ENCODE measurements at regions not wholly inside any gene's neighbourhood (a gene's known extent, or its start where the extent isn't known, plus 50 kb on each side); places are given as distances from the start of the nearest gene placed in this dataset.

DNA sequence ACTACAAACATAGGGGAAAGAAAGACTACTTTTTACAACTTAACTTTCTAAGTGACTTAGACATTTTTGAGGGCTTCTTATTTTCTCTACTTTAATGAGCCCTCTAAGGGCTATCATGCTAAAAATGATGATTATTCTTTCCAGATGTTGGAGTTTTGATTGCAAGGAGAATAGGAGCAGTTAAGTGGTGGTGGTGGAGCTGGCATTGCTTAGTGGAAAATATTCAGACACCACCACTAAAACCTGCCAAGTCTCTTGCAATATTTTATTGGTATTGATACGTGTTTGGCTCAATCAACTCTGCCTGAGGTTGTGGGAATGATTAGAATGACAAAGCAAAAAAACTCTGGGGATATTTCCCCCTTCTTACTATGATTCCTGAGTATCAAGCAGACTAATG, 82.6 kb upstream of the PTGFR start:
- H3K9me3 ChIP-seq, result no peaks in the 10 kb centered on the region
- no peak overlapping the region for H3K4me3 ChIP-seq
- no peaks in the 10 kb centered on the region for H3K36me3 ChIP-seq
- no peak overlapping the region for H3K27ac ChIP-seq
- no peaks in the 10 kb centered on the region for H3K27me3 ChIP-seq
- no peaks in the 10 kb centered on the region for H3K4me1 ChIP-seq
- TF ChIP-seq, protein P1, sequence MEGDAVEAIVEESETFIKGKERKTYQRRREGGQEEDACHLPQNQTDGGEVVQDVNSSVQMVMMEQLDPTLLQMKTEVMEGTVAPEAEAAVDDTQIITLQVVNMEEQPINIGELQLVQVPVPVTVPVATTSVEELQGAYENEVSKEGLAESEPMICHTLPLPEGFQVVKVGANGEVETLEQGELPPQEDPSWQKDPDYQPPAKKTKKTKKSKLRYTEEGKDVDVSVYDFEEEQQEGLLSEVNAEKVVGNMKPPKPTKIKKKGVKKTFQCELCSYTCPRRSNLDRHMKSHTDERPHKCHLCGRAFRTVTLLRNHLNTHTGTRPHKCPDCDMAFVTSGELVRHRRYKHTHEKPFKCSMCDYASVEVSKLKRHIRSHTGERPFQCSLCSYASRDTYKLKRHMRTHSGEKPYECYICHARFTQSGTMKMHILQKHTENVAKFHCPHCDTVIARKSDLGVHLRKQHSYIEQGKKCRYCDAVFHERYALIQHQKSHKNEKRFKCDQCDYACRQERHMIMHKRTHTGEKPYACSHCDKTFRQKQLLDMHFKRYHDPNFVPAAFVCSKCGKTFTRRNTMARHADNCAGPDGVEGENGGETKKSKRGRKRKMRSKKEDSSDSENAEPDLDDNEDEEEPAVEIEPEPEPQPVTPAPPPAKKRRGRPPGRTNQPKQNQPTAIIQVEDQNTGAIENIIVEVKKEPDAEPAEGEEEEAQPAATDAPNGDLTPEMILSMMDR (IDR thresholded peaks at IDR 0.05), result no peak
- intact Hi-C loops (cut with DNase I), result no loop called here
- no peak overlapping the region for H3K9ac ChIP-seq (ENCODE audit: low read depth in 2 of 2, low read length in 2 of 2)
- no peak for DNase-seq

- no peaks in the 10 kb centered on the region for H3K36me3 ChIP-seq
- no peaks in the 10 kb centered on the region for H3K27me3 ChIP-seq
- DNase-seq, result no peak
- intact Hi-C loops (cut with DNase I), result no loop called here
- TF ChIP-seq, protein P1 (IDR thresholded peaks at IDR 0.05), result no peak
- no peak overlapping the region for H3K27ac ChIP-seq
- no peaks in the 10 kb centered on the region for H3K9me3 ChIP-seq
- no peaks in the 10 kb centered on the region for H3K4me1 ChIP-seq
- H3K4me3 ChIP-seq, result no peak overlapping the region
- no peak overlapping the region for H3K9ac ChIP-seq (ENCODE audit: low read depth in 2 of 2, low read length in 2 of 2)
Measured at GRCh38 chr1:78408810-78409209, 82.0 kb upstream of the PTGFR start.

- no peak overlapping the region for H3K27ac ChIP-seq
- H3K4me1 ChIP-seq, result no peaks in the 10 kb centered on the region
- intact Hi-C loops (cut with DNase I), result no loop called here
- H3K36me3 ChIP-seq, result no peaks in the 10 kb centered on the region
- no peak overlapping the region for H3K4me3 ChIP-seq
- TF ChIP-seq, protein P1 (IDR thresholded peaks at IDR 0.05), result no peak
- no peaks in the 10 kb centered on the region for H3K9me3 ChIP-seq
- no peak overlapping the region for H3K9ac ChIP-seq (ENCODE audit: low read depth in 2 of 2, low read length in 2 of 2)
- no peak for DNase-seq
- H3K27me3 ChIP-seq, result no peaks in the 10 kb centered on the region
Measured at GRCh38 chr1:78410643-78411042, 80.1 kb upstream of the PTGFR start.

DNA sequence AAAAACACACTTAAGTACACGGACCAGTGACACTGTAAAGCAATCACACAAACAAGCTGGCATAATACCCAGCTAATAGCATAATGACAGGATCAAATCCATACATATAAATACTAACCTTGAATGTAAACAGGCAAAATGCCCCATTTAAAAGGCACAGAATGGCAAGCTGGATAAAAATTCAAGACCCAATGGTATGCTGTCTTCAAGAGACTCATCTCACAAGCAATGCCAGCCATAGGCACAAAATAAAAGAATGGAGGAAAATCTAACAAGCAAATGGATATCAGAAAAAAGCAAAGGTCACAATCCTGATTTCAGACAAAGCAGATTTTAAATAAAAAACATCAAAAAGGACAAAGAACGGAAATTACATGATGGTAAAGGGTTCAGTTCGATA, 79.1 kb upstream of the PTGFR start:
- no peaks in the 10 kb centered on the region for H3K36me3 ChIP-seq
- TF ChIP-seq, protein P1 (IDR thresholded peaks at IDR 0.05), result no peak
- H3K9ac ChIP-seq (ENCODE audit: low read depth in 2 of 2, low read length in 2 of 2), result no peak overlapping the region
- H3K9me3 ChIP-seq, result no peaks in the 10 kb centered on the region
- no peak overlapping the region for H3K4me3 ChIP-seq
- H3K27ac ChIP-seq, result no peak overlapping the region
- H3K4me1 ChIP-seq, result no peaks in the 10 kb centered on the region
- intact Hi-C loops (cut with DNase I), result no loop called here
- DNase-seq, result no peak
- no peaks in the 10 kb centered on the region for H3K27me3 ChIP-seq

- H3K27ac ChIP-seq, result no peak overlapping the region
- no peaks in the 10 kb centered on the region for H3K36me3 ChIP-seq
- no peak for DNase-seq
- no peak overlapping the region for H3K9ac ChIP-seq (ENCODE audit: low read depth in 2 of 2, low read length in 2 of 2)
- TF ChIP-seq, protein P1 (IDR thresholded peaks at IDR 0.05), result no peak
- intact Hi-C loops (cut with DNase I), result no loop called here
- H3K27me3 ChIP-seq, result no peaks in the 10 kb centered on the region
- H3K4me1 ChIP-seq, result no peaks in the 10 kb centered on the region
- no peaks in the 10 kb centered on the region for H3K9me3 ChIP-seq
- no peak overlapping the region for H3K4me3 ChIP-seq
Measured at GRCh38 chr1:78415165-78415564, 75.6 kb upstream of the PTGFR start.

GRCh38 chr1:78419309-78419708, 71.5 kb upstream of the PTGFR start:
- no peaks in the 10 kb centered on the region for H3K36me3 ChIP-seq
- no peak overlapping the region for H3K4me3 ChIP-seq
- no peak for DNase-seq
- H3K9ac ChIP-seq (ENCODE audit: low read depth in 2 of 2, low read length in 2 of 2), result no peak overlapping the region
- H3K4me1 ChIP-seq, result no peaks in the 10 kb centered on the region
- H3K27me3 ChIP-seq, result no peaks in the 10 kb centered on the region
- H3K9me3 ChIP-seq, result no peaks in the 10 kb centered on the region
- no peak overlapping the region for H3K27ac ChIP-seq
- intact Hi-C loops (cut with DNase I), result no loop called here
- TF ChIP-seq, protein P1 (IDR thresholded peaks at IDR 0.05), result no peak
